AG04450 (cell line): ENCODE measurements at regions not wholly inside any gene's neighbourhood (a gene's known extent, or its start where the extent isn't known, plus 50 kb on each side); places are given as distances from the start of the nearest gene placed in this dataset.

Source experiments
- CTCF ChIA-PET: fragments of 300-600, 350-600 bp; formaldehyde crosslinking; extraction: SDS; loops from one replicate; lab custom pipeline; 2022; ENCODE audit warnings: antibody characterized with exemption, inconsistent platforms; lab: Charles Lee
- POLR2A ChIA-PET: fragments of 350-600 bp; formaldehyde crosslinking; extraction: SDS; loops from one replicate; lab custom pipeline; 2021; ENCODE audit warnings: antibody characterized with exemption, inconsistent platforms; lab: Yijun Ruan, JAX
- DNase-seq: peaks from one replicate; pipeline ENCODE4 v3.0.0-alpha.2; 2011; ENCODE audit warnings: low read depth, low spot score
- H3K27ac ChIP-seq: one replicate; pipeline ENCODE4 v1.5.1; 2012; ENCODE audit warnings: low read depth, low read length, control low read depth
- H3K27me3 ChIP-seq: one replicate; pipeline ENCODE4 v1.6.0; 2012; ENCODE audit warnings: low read length; ENCODE audit not compliant: control insufficient read depth, insufficient read depth
- H3K4me3 ChIP-seq: 2 replicates; pipeline ENCODE4 v1.5.1; 2011; ENCODE audit warnings: mild to moderate bottlenecking, low read depth, low read length, control low read depth
- H3K9me3 ChIP-seq: 2 replicates; pipeline ENCODE4 v1.5.1; 2012; ENCODE audit warnings: low read length; ENCODE audit not compliant: control insufficient read depth, insufficient read depth
- TF ChIP-seq, protein P1 (sequence below): IDR thresholded peaks from 2 replicates; pipeline ENCODE4 v1.5.1; 2011; ENCODE audit warnings: low read depth, low read length, control low read depth, inconsistent platforms

DNA sequence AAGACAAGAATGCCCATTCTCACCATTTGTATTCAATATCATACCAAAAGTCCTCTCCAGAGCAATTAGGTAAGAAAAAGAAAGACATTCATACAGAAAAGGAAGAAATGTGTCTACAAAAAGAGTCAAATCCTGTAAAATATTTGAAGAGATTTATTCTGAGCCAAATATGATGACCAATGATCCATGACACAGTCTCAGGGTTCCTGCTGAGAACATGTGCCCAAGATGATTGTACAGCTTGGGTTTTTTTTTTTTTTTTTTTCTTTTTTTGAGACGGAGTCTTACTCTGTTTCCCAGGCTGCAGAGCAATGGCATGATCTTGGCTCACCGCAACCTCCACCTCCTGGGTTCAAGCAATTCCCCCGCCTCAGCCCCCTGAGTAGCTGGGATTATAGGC is 296.2 kb downstream of the C12orf75 start:
- ChIA-PET CTCF (interaction anchor here (0.7 kb wide), 1 partner anchor 1142 kb away, joined by 3 read pairs; no protein-coding TSS in a partner anchor), POLR2A (no interaction called here)
- DNase-seq: no peak
- H3K27me3 ChIP-seq: no peaks in the 10 kb centered on the region
- no peak overlapping the region for H3K27ac ChIP-seq
- H3K9me3 ChIP-seq: no peaks in the 10 kb centered on the region
- TF ChIP-seq, protein P1, sequence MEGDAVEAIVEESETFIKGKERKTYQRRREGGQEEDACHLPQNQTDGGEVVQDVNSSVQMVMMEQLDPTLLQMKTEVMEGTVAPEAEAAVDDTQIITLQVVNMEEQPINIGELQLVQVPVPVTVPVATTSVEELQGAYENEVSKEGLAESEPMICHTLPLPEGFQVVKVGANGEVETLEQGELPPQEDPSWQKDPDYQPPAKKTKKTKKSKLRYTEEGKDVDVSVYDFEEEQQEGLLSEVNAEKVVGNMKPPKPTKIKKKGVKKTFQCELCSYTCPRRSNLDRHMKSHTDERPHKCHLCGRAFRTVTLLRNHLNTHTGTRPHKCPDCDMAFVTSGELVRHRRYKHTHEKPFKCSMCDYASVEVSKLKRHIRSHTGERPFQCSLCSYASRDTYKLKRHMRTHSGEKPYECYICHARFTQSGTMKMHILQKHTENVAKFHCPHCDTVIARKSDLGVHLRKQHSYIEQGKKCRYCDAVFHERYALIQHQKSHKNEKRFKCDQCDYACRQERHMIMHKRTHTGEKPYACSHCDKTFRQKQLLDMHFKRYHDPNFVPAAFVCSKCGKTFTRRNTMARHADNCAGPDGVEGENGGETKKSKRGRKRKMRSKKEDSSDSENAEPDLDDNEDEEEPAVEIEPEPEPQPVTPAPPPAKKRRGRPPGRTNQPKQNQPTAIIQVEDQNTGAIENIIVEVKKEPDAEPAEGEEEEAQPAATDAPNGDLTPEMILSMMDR: no peak
- H3K4me3 ChIP-seq: no peak overlapping the region

DNA sequence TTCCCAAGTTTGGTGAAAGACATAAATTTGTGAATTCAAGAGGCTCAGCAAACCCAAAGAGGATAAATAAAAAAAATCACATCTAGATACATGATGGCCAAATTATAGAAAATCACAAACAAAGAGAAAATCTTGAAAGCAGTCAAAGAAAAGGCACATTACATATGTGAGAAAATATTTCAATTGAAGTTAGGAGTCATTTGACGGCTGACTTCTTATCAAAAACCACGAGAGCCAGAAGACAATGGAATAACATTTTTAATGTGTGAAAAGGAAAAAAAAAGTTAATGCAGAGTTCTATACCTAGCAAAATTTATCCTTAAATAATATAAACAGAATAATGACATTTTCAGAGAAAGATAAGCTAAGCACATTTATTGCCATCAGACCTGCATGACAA is 307.0 kb downstream of the C12orf75 start:
- no peak overlapping the region for H3K27ac ChIP-seq
- ChIA-PET POLR2A (no interaction called here), CTCF (no interaction called here)
- H3K4me3 ChIP-seq: no peak overlapping the region
- TF ChIP-seq, protein P1: no peak
- DNase-seq: no peak
- H3K9me3 ChIP-seq: no peaks in the 10 kb centered on the region
- no peaks in the 10 kb centered on the region for H3K27me3 ChIP-seq

DNA sequence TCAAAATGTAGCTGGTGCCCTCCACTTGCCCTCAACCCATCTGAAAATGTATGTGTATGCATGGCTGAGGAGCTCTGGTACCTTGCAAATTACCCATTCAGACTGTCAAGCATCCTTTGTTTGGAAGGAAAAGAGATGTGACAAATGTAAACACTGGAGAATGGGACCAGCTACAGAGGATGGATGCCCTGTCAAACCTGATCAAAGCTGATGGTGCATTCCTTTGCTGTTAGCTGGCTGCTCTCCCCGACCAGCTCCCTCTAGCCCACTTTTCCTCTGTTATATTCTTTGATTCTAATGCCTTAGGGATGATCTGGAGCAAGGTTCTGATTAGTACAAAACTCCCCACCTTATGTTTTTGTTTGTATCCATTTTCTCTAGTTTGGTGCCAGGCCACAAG is 310.3 kb downstream of the C12orf75 start:
- no peak for DNase-seq
- no peaks in the 10 kb centered on the region for H3K9me3 ChIP-seq
- no peaks in the 10 kb centered on the region for H3K27me3 ChIP-seq
- TF ChIP-seq, protein P1: no peak
- no peak overlapping the region for H3K27ac ChIP-seq
- H3K4me3 ChIP-seq: no peak overlapping the region
- ChIA-PET CTCF (interaction anchor here (1.3 kb wide), 1 partner anchor 495 kb away, joined by 3 read pairs; no protein-coding TSS in a partner anchor), POLR2A (no interaction called here)

DNA sequence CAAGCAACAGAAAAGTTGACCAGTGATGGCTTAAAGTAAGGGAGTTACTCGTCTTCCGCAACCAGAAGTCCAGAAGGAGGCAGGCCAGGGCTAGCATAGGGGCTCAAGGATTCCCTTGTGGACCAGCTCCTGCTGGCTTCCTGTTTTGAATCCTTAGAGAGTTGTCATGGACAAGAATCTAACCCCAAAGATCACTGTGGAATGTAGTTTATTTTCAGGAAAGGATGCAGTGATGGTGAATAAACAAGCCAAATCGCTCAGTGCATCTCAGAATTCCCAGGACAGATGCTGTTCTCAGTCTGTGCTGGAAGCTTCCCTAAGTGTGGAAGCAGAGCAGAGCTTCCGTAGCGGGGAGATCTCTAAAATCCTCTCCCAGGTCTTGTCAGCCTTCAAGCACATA is 311.3 kb downstream of the C12orf75 start:
- Histone ChIP-seq H3K4me3 (no peak overlapping the region), H3K27me3 (no peaks in the 10 kb centered on the region), H3K9me3 (no peaks in the 10 kb centered on the region), H3K27ac (no peak overlapping the region)
- ChIA-PET POLR2A (interaction anchor here (0.6 kb wide), 1 partner anchor 242 kb away, joined by 3 read pairs; no protein-coding TSS in a partner anchor), CTCF (interaction anchor here (0.6 to 1.5 kb wide), 3 partner anchors 221 to 494 kb away, joined by 3 read pairs; no protein-coding TSS in a partner anchor)
- peak; percentile 1 for DNase-seq
- TF ChIP-seq, protein P1: peak; percentile 21; the same call in 1 of the 2 replicates

DNA sequence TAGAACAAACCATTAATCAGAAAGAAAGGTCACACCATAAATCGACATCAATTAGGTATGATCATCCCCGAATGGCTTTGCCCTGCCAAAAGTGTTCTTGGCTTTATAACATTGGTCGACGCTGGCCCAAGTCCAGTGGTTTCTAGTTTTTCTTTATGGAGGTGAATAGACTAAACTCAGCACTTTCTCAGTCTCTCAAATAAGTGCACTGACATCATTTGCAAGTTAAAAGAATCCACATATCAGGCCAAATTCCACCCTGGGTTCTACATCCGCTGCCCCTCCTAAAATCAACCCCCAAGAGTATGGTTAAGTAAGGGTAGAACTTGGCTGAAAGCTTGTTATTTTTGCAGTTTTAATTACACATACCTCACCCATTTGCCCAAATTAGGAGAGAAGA is 314.3 kb downstream of the C12orf75 start:
- DNase-seq: no peak
- Histone ChIP-seq H3K9me3 (no peaks in the 10 kb centered on the region), H3K27me3 (peaks cover 2% of the 10 kb centered on the region), H3K27ac (no peak overlapping the region), H3K4me3 (no peak overlapping the region)
- POLR2A ChIA-PET: no interaction called here
- TF ChIP-seq, protein P1: no peak
- CTCF ChIA-PET: no interaction called here
